HG03095 (cell line): ENCODE measurements at regions not wholly inside any gene's neighbourhood (a gene's known extent, or its start where the extent isn't known, plus 50 kb on each side); places are given as distances from the start of the nearest gene placed in this dataset.

ENCODE experiments used
- ATAC-seq: cut with Tn5 transposase; IDR thresholded peaks from one replicate; pipeline ENCODE4 v1.9.1; 2021; ENCODE audit warnings: moderate library complexity; ENCODE audit not compliant: unreplicated experiment

DNA sequence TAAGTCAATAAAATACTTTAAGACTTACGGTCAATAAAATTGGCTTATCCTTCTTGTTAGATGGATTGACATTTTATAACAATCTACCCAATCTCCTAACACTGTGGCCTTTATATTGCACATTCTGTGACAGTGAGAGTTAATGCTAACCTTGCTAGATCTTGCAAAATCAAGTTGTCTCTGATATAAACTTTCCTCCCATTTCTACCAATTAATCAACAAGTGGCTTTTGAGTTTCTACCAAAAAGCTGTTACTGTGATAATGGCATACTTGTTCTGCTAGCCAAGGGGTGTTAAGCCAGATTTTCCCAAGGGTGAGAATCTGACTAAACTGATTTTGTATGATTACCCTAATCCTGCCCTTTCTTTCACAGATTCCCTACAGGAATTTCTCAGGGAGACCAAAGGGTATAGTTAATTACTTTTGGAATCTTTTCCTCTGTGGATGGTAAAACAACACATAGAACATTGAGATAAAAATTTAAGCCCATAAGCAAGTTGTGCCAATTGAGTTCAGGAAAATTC, 174.1 kb upstream of the SUCLG2 start:
- no peak for ATAC-seq

DNA sequence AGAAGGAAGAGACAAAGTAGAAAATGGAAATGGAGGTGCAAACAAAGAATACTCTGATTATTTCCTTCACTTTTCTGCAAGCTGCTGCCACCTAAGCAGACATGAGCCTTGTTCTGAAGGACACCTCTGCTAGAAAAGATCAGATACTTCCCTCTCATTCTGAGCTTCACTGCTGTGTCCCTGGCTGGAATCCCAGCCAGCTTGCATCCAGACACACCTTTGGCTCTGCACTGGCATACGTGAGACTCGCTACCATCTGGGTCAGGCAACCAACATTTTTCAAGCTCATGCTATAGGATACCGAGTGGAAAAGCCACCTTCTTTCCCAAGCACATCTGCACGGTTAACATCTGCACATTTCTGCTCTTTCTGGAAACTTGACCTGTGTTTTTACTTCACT, 166.7 kb upstream of the SUCLG2 start:
- ATAC-seq: no peak

DNA sequence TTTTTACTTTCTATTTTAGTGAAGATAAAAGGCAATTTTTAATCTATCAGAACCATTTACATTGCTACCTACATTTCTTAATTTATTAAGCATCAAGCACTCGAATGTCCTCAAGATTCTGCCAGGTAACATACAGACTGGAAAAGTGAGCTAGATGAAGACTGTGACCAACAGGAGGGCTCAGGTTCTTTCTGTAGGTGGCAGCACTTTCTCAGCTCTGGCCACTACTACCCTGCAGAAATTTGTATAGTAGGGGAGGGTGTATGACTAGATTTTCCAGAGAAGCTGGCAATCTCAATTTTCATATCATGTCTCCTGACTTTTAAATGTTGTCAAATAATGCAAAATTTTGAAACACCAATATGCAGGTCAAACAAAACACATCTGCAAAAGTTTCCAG, 165.0 kb upstream of the SUCLG2 start:
- ATAC-seq: no peak

DNA sequence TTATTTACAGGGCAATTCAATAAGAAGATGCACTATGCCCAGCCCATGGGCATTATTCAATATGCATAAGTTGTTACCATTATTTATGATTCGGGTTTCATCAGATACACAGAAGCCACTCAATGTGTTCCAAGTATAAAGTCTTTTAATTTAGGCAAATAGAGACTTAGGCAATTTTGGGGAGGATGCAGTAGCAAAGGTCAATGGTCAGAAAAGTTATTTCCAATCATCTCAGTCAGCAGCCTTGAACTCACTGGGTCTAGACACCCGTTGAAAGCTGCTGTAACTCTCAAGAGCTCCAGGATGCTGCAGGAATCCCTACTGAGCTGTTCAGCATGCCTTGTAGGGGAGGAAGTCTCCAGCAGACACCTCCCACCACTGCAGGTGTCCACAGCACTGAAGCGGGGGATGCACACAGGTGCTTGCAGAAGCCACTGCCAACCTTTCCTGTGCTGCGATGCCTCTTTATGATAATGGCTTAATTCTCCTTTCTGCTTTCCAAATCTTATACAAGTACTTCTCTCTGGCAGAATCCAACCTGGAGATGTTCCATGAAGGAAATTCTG, 155.0 kb upstream of the SUCLG2 start:
- no peak for ATAC-seq

DNA sequence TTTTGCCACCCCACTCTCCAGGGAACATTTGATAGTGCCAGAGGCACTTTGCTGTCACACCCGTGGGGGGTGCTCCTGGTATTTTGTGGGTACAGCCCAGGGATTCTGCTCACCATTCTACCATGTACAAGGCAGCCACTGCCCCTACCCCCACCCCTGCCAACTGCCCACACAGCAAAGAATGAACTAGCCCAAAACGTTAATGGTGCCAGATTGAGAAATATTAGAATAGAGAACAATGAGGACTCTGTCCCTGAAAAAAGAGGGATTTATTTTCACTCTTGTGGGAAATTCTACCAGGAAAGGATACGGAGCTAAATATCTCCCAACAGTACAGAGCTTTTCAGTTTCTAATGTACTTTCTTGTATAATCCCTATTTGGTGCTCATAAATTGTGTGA, 154.5 kb upstream of the SUCLG2 start:
- no peak for ATAC-seq

DNA sequence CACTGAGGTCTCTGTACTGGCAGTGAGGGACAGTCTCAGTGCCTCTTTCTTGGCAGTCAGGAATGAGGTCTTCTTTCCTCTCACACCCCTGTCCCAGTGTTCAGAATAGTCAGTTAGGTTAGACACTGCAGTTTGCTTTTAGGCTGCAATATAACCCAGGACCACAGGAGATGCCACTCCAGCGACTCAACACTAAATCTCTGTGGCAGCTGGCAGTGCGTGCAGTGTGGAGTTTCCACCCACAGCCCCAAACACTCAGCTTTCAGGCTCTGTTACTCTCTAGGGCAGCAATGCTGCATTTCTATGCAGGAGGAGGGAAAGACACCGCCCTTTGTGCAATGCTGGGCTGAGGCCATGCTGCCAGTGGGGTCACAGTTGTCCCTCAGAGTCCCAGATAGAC, 150.2 kb upstream of the SUCLG2 start:
- ATAC-seq: no peak

DNA sequence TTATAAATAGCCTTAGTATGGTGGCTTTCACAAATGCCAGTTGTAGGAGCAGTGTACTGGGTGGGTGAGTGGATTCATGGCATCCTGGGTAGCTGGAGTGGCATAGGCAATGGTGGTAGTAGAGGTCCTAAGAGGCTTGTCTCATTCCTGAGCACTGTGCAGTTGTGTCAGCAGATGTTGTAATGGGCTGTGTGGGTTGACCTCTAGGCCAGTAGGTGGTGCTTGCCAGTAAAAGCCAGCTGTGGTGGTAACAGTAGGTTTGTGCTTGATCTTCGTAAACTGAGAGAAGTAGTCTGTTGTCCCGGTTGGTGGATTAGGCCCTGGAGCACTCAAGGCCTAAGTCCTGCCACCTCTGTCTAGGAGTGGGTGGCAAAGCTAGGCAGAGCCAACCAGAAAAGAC, 149.7 kb upstream of the SUCLG2 start:
- no peak for ATAC-seq

DNA sequence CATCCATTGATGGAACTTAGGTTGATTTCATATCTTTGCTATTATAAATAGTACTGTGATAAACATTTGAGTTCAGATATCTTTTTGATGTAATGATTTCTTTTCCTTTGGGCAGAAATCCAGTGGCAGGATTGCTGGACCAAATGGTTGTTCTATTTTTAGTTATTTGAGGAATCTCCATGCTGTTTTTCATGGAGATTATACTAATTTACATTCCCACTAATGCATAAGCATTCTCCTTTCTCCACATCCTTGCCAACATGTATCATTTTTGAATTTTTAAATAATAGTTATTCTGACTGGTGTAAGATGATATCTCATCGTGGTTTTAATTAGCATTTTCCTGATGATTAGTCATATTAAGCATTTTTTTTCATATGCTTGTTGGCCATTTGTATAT, 144.0 kb upstream of the SUCLG2 start:
- no peak for ATAC-seq

DNA sequence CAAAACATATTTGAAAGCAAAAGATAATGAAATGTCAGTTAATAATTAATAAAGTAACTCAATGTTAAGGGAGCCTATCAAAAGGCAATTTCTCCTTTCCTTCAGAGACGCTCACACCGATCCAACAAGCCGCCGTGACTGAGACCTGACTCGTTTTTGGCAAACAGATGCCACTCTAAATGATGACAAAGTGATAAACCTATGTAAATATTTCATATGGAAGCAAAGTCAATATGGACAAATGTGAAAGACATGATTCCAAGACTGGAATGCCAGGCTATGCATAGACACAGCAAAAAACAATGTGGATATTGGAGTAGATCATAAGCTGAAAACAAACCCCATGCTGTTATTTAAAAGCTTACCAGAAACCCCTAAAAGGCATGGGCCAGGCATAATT, 137.2 kb upstream of the SUCLG2 start:
- ATAC-seq: no peak

DNA sequence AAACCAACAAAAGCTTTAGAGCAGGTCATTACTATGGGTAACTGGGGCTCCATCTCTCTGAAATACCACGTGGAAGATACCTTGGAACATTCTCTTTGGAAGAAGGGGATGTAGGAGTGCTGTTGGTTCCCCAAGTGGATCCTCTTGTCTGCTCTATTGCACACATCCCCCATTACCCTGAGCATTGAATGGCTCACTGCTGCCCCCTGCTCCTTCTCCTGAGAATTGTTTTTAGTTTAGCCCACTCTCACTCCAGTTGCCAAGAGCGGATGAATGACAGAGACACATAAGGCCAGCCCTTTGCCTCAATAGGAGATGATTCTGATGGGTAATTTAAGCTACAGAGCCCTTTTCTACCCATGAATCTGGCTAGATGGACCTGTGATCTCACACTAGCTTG, 135.6 kb upstream of the SUCLG2 start:
- peak; percentile 80 for ATAC-seq

DNA sequence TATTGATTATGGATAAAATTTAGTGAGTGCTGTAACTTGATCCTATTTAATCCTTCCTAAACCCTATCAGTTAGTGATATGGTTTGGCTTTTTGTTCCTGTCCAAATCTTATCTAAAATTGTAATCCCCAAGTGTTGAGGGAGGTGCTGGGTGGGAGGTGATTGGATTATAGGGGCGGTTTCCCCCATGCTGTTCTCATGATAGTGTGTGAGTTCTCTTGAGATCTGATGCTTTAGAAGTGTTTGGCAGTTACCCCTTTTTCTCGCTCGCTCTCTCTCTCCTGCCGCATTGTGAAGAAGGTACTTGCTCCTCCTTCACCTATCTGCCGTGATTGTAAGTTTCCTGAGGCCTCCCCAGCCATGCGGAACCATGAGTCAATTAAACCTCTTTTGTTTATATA, 134.0 kb upstream of the SUCLG2 start:
- no peak for ATAC-seq

DNA sequence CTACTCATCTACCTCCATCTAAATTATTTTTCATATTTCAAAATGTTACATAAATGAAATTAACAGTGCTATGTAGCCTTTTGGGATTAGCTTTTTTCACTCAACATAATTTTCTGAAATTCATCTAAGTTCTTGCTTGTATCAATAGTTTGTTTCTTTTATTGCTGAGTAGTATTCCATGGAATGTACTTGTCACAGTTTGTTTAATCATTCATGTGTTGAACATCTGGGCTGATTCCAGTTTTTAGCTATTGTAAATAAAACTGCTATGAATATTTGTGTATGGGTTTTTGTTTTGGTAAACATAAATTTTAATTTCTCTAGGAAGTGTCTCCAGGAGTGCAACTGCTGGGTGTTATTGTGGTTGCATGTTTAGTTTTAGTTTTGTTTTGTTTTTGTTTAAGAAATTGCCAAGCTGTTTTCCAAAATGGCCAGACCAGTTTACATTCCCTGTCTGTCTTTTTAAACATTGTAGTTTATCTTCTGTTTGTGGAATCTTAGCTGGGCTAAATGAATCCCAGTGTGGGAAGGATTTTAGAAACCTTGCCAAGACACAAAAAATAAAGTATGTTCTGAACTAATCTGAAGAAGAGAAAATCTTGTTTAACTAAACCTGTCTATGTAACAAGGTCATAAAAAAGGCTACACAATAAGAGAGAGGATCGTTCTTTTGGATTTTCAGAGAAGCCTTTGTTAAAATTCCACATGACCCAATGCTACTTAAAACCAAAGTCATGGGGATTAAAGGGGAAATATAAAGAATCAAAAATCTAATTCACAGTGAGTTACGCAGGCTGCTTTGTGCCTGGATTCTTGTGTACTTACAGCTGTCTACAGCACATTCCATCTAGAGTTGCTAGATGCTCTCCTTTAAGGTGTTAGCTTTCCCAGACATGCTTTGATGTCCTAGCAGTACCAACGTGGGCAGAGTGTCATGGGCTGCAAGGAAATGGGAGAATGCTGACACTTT, 129.2 kb upstream of the SUCLG2 start:
- ATAC-seq: no peak

DNA sequence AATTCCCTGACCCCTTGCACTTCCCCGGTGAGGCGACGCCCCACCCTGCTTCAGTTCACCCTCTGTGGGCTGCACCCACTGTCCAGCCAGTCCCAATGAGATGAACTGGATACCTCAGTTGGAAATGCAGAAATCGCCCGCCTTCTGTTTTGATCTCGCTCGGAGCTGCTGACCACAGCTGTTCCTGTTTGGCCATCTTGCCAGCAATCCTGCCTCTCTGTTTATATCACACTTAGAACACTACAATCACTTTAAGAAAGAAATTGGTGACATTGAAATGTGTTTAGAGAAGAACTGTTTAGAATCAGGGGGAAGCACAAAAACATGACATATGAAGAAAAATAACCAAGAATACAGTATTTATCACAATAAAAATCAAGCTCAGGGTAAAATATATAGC, 127.5 kb upstream of the SUCLG2 start:
- no peak for ATAC-seq

DNA sequence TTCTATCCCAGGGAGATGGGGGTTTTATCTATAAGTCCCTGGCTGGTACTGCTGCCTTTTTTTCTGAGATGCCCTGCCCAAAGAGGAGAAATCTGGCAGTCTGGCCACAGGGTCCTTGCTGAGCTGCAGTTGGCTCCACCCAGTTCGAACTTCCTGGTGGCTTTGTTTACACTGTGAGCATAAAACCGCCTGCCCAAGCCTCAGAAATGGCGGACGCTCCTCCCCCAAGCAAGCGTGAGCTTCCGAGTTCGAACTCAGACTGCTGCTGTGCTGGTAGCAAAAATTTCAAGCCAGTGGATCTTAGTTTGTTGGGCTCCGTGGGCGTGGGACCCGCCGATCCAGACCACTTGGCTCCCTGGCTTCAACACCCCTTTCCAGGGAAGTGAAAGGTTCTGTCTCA, 126.8 kb upstream of the SUCLG2 start:
- no peak for ATAC-seq

DNA sequence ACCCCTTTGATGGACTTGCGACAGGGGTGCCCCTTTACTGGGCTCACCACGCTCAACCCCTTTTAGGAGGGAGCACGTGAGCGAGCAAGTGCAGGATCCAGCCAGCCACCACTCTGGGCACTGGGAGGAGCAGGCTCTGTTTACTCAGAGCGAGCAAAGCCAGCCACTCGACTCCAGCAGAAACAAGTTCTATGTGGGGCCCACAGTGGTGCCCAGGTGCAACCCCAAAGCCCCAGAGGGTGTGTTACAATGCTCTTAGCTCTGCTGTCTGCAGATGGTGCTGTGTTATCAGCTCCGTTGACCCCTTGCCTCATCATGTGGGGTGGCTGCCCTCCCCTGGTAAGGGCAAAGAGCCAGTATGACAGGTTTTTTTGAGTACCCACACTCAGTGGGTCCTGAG, 120.3 kb upstream of the SUCLG2 start:
- no peak for ATAC-seq

DNA sequence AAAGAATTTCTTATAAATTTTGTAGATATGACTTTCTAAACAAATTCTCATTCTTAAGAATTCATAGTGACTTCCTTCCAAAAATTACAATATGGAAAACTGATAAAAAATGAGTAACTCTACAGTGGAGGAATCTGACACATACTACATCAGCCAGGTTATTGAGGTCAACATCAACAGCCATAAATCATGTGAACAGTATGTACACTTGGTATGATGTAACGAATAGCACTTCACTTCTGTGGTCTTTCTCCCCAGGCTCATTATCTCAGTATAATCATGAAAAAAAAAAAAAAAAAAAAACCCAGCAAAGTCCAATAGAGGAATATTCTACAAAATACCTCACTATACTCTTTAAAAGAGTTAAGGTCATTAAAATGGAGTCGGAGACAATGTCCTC, 111.2 kb upstream of the SUCLG2 start:
- no peak for ATAC-seq

DNA sequence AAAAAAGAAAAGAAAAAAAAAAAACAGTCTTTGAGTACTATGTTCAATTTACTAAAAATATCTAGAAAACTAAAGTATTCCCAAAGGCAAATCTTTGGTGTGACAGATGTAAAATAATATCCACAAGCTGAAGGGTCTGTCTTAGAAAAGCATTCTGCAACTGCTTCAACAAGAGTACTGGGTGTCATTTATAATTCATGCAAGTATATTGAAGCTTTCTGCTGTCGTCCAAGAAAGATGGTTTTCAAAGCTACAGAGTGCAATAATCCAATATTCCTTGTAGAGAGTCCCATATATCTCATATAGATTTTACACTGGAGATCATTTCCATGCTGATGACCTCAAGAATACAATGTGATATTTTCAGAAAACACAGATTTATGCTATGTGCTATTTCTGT, 90.9 kb upstream of the SUCLG2 start:
- ATAC-seq: no peak

DNA sequence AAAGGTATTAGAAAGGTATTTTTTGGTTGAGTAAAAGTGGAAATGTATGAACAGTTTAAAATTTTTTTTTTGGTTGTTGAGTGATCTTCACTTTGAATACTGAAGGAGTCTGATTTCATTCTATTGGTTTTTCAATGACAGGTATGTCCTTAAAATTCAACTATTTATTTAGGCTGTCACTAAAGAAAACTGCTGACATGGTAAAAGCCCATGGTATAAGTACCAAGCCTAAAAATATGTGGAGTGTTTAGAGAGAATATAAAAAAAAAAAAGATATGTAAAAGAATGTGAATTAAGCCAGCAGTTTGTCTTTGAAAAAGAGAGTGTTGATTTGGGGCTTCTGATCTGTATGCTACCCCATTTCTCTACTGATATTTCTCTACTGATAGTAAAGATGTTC, 90.3 kb upstream of the SUCLG2 start:
- ATAC-seq: no peak

DNA sequence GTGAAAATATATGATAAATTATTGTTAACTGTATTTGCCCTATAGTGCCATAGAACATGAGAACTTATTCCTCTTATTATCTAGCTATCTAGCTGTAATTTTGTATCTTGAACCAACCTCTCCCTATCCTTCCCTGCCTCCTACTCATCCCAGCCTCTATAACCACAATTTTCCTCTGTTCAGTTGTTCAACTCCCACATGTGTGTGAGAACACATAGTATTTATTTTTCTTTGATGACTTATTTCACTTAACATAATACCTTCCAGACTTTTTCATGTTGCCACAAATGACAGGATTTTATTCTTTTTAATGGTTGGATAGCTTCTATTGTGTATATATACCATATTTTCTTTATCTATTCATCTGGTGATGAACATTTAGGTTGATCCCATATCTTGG, 85.4 kb upstream of the SUCLG2 start:
- ATAC-seq: no peak

DNA sequence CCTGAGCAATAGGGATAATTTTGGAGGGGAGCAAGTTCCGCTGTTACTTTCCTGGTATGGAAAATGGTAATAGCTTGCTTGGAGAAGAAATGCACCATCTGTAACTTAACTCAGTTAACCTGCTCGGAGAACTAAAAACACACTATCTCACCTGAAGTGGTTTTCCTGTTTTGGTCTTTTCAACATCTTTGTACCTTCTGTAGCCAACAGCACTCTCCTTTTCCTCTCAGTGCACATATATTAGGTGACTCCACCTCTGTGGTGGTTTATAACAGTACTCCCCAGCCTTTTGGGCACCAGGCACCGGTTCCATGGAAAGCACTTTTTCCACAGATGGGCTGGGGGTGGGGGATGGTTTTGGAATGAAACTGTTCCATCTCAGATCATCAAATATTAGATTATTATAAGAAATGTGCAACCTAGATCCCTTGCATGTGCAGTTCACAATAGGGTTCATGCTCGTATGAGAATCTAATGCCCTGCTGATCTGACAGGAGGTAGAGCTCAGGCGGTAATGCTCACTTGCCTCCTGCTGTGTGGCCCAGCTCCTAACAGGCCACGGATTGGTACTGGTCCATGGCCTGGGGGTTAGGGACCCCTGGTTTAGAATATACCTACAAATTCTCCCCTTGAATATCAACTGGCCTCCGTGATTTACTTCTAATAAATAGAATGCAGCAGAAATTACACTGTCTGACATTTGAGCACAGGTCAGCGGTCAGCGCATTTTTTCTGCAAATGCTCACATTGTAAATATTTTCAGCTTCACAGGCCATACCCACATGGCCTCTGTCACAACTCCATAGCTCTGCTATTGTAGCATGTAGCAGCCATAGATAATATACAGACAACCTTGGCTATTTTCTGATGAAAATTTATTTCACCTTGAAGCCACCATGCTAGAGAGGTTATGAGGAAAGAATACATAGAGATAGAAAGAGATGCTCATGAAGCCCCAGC, 83.8 kb upstream of the SUCLG2 start:
- no peak for ATAC-seq

DNA sequence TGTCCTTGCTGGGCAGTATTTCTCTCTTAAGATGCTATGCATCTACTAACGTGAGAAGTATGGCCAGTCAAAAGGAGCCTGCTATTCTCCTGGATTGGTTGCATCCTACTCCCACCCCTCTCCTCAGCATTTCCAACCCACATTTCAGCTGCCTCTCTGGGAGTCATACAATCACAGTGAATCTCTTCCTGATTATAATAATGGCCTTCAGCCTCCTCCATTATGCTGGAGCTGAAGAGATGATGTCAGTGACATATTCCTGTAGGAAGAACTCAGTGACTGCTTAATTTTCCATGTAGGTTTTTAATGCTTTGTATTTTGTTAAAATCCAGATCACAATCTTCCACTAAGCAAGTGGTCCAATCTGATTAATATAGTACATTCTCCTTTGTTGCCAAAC, 82.7 kb upstream of the SUCLG2 start:
- ATAC-seq: no peak
